ENCODE measurements at regions not wholly inside any gene's neighbourhood (a gene's known extent, or its start where the extent isn't known, plus 50 kb on each side); places are given as distances from the start of the nearest gene placed in this dataset.

- H3K79me2 ChIP-seq (ENCODE audit: low read length), result no peaks in the 10 kb centered on the region
- no peaks in the 10 kb centered on the region for H4K20me1 ChIP-seq (ENCODE audit: insufficient read depth, low read length)
- no peaks in the 10 kb centered on the region for H3F3A ChIP-seq (ENCODE audit: insufficient read depth, low read length)
- H3K9me2 ChIP-seq (replicated peaks; ENCODE audit: insufficient read depth, low read length), result no peaks in the 10 kb centered on the region
- no peaks in the 10 kb centered on the region for H3K9me3 ChIP-seq (replicated peaks; ENCODE audit: insufficient read depth, low read length)
- no peak for DNase-seq
- H3K27me3 ChIP-seq (replicated peaks; ENCODE audit: insufficient read depth, low read length), result no peaks in the 10 kb centered on the region
- no peak overlapping the region for H3K4me3 ChIP-seq (ENCODE audit: low read length)
- no peak overlapping the region for H2AFZ ChIP-seq (ENCODE audit: low read length)
- H3K36me3 ChIP-seq (replicated peaks; ENCODE audit: insufficient read depth, low read length), result no peaks in the 10 kb centered on the region
- no peak for TF ChIP-seq EZH2 (optimal IDR thresholded peaks at IDR 0.05; ENCODE audit: low read depth, low read length)
- no peak for TF ChIP-seq CTCF (IDR thresholded peaks at IDR 0.05; ENCODE audit: low read length)
- TF ChIP-seq EZH2phosphoT487 (IDR thresholded peaks at IDR 0.05; ENCODE audit: low read length), result no peak
- no peak overlapping the region for H3K4me2 ChIP-seq (ENCODE audit: low read depth, low read length)
- H3K4me1 ChIP-seq (ENCODE audit: low read length), result peaks cover 4% of the 10 kb centered on the region; the same call in 1 of the 2 replicates
- no peak overlapping the region for H3K9ac ChIP-seq (ENCODE audit: low read length)
- H3K27ac ChIP-seq (ENCODE audit: low read length), result no peak overlapping the region
Observed at GRCh38 chr20:24816431-24816830, 132.6 kb upstream of the CST7 start.

- Histone ChIP-seq H4K20me1 (ENCODE audit: insufficient read depth, low read length) (no peaks in the 10 kb centered on the region), H3K9me2 (replicated peaks; ENCODE audit: insufficient read depth, low read length) (no peaks in the 10 kb centered on the region), H3K27ac (ENCODE audit: low read length) (no peak overlapping the region), H3K9me3 (replicated peaks; ENCODE audit: insufficient read depth, low read length) (no peaks in the 10 kb centered on the region), H3F3A (ENCODE audit: insufficient read depth, low read length) (no peaks in the 10 kb centered on the region), H3K27me3 (replicated peaks; ENCODE audit: insufficient read depth, low read length) (no peaks in the 10 kb centered on the region), H3K9ac (ENCODE audit: low read length) (no peak overlapping the region), H2AFZ (ENCODE audit: low read length) (no peak overlapping the region), H3K4me1 (ENCODE audit: low read length) (peaks cover 4% of the 10 kb centered on the region; the same call in 1 of the 2 replicates), H3K4me2 (ENCODE audit: low read depth, low read length) (no peak overlapping the region), H3K36me3 (replicated peaks; ENCODE audit: insufficient read depth, low read length) (no peaks in the 10 kb centered on the region), H3K4me3 (ENCODE audit: low read length) (no peak overlapping the region), H3K79me2 (ENCODE audit: low read length) (no peaks in the 10 kb centered on the region)
- TF ChIP-seq CTCF (IDR thresholded peaks at IDR 0.05; ENCODE audit: low read length), result no peak
- TF ChIP-seq EZH2 (optimal IDR thresholded peaks at IDR 0.05; ENCODE audit: low read depth, low read length), result no peak
- TF ChIP-seq EZH2phosphoT487 (IDR thresholded peaks at IDR 0.05; ENCODE audit: low read length), result no peak
- DNase-seq, result no peak
Observed at GRCh38 chr20:24816907-24817306, 132.2 kb upstream of the CST7 start.

GRCh38 chr20:24817351-24817750 is 131.7 kb upstream of the CST7 start:
- Histone ChIP-seq H2AFZ (ENCODE audit: low read length) (no peak overlapping the region), H3K4me1 (ENCODE audit: low read length) (peaks cover 4% of the 10 kb centered on the region; the same call in 1 of the 2 replicates)
- TF ChIP-seq EZH2phosphoT487 (IDR thresholded peaks at IDR 0.05; ENCODE audit: low read length), result no peak
- TF ChIP-seq EZH2 (optimal IDR thresholded peaks at IDR 0.05; ENCODE audit: low read depth, low read length), result no peak
- no peak for TF ChIP-seq CTCF (IDR thresholded peaks at IDR 0.05; ENCODE audit: low read length)

More at GRCh38 chr20:24817351-24817750, 131.7 kb upstream of the CST7 start:
- Histone ChIP-seq H3K9me2 (replicated peaks; ENCODE audit: insufficient read depth, low read length) (no peaks in the 10 kb centered on the region), H3K4me3 (ENCODE audit: low read length) (no peak overlapping the region), H3K9me3 (replicated peaks; ENCODE audit: insufficient read depth, low read length) (no peaks in the 10 kb centered on the region), H3K36me3 (replicated peaks; ENCODE audit: insufficient read depth, low read length) (no peaks in the 10 kb centered on the region), H3K4me2 (ENCODE audit: low read depth, low read length) (no peak overlapping the region), H3F3A (ENCODE audit: insufficient read depth, low read length) (no peaks in the 10 kb centered on the region), H3K27ac (ENCODE audit: low read length) (no peak overlapping the region), H3K9ac (ENCODE audit: low read length) (no peak overlapping the region), H4K20me1 (ENCODE audit: insufficient read depth, low read length) (no peaks in the 10 kb centered on the region), H3K27me3 (replicated peaks; ENCODE audit: insufficient read depth, low read length) (no peaks in the 10 kb centered on the region), H3K79me2 (ENCODE audit: low read length) (no peaks in the 10 kb centered on the region)
- no peak for DNase-seq
